ENCODE measurements at regions not wholly inside any gene's neighbourhood (a gene's known extent, or its start where the extent isn't known, plus 50 kb on each side); places are given as distances from the start of the nearest gene placed in this dataset.

- no peak for DNase-seq (ENCODE audit: low spot score)
Observed at GRCh38 chr12:94062194-94062593, 86.2 kb upstream of the PLXNC1 start.

- DNase-seq (ENCODE audit: low spot score) = no peak
Observed at GRCh38 chr12:94062796-94063635, 85.4 kb upstream of the PLXNC1 start.

- DNase-seq (ENCODE audit: low spot score) = no peak
Observed at GRCh38 chr12:94070520-94070919, 77.9 kb upstream of the PLXNC1 start.

GRCh38 chr12:94071258-94071657 lies 77.1 kb upstream of the PLXNC1 start:
- no peak for DNase-seq (ENCODE audit: low spot score)

GRCh38 chr12:94073441-94074051 lies 74.8 kb upstream of the PLXNC1 start:
- DNase-seq (ENCODE audit: low spot score) = no peak

GRCh38 chr12:94074216-94074979 lies 74.0 kb upstream of the PLXNC1 start:
- no peak for DNase-seq (ENCODE audit: low spot score)

- DNase-seq (ENCODE audit: low spot score) = peak; percentile 81
Observed at GRCh38 chr12:94074980-94075629, 73.3 kb upstream of the PLXNC1 start.

- DNase-seq (ENCODE audit: low spot score) = no peak
Observed at GRCh38 chr12:94077209-94077608, 71.2 kb upstream of the PLXNC1 start.

GRCh38 chr12:94078138-94078723 lies 70.1 kb upstream of the PLXNC1 start:
- no peak for DNase-seq (ENCODE audit: low spot score)

GRCh38 chr12:94078736-94079509 lies 69.5 kb upstream of the PLXNC1 start:
- no peak for DNase-seq (ENCODE audit: low spot score)

- DNase-seq (ENCODE audit: low spot score) = no peak
Observed at GRCh38 chr12:94079566-94080340, 68.6 kb upstream of the PLXNC1 start.

GRCh38 chr12:94080341-94081009 lies 67.9 kb upstream of the PLXNC1 start:
- DNase-seq (ENCODE audit: low spot score) = no peak

GRCh38 chr12:94082690-94083089 lies 65.7 kb upstream of the PLXNC1 start:
- no peak for DNase-seq (ENCODE audit: low spot score)

GRCh38 chr12:94089891-94090290 lies 58.5 kb upstream of the PLXNC1 start:
- no peak for DNase-seq (ENCODE audit: low spot score)

GRCh38 chr12:94091624-94092023 lies 56.8 kb upstream of the PLXNC1 start:
- no peak for DNase-seq (ENCODE audit: low spot score)

- no peak for DNase-seq (ENCODE audit: low spot score)
Observed at GRCh38 chr12:94092516-94093241, 55.7 kb upstream of the PLXNC1 start.

GRCh38 chr12:94094700-94095099 lies 53.7 kb upstream of the PLXNC1 start:
- DNase-seq (ENCODE audit: low spot score) = no peak

GRCh38 chr12:94095618-94096017 lies 52.8 kb upstream of the PLXNC1 start:
- DNase-seq (ENCODE audit: low spot score) = no peak

GRCh38 chr12:94098466-94098865 lies 49.9 kb upstream of the PLXNC1 start:
- DNase-seq (ENCODE audit: low spot score) = no peak

Data from H4 (cell line).